ENCODE measurements at regions not wholly inside any gene's neighbourhood (a gene's known extent, or its start where the extent isn't known, plus 50 kb on each side); places are given as distances from the start of the nearest gene placed in this dataset.

DNA sequence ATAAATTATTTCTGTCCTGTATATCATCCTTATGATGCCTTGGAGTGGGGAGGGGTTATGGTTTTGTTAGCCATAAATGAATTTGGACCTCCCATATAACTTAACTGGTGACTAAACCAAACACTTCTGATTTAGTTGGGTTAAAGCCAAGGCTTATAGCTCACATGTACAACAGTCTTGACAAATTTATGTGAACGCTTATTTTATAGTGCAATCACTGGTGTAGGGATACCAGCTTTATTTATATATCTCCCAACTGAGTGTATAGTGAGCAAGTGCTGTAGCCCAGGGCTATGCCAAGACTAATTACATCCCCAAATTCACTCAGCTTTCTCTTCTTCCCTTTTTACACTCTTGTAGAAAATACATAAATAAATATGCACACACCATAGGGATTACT is 956.2 kb downstream of the SORCS3 start:
- Histone ChIP-seq H3K9me3 (ENCODE audit: low read depth) (no peaks in the 10 kb centered on the region), H3K36me3 (replicated peaks; ENCODE audit: insufficient read depth, low read depth) (no peaks in the 10 kb centered on the region), H3K4me1 (ENCODE audit: insufficient read depth) (no peaks in the 10 kb centered on the region), H2AFZ (no peak overlapping the region), H3K27me3 (no peaks in the 10 kb centered on the region), H3K9me2 (replicated peaks; ENCODE audit: insufficient read depth) (no peaks in the 10 kb centered on the region), H3K79me2 (no peaks in the 10 kb centered on the region), H3K4me2 (no peak overlapping the region), H3K27ac (no peak overlapping the region), H3K4me3 (no peak overlapping the region), H4K20me1 (ENCODE audit: insufficient read depth, poor library complexity, severe bottlenecking) (no peaks in the 10 kb centered on the region)
- TF ChIP-seq, protein P1, sequence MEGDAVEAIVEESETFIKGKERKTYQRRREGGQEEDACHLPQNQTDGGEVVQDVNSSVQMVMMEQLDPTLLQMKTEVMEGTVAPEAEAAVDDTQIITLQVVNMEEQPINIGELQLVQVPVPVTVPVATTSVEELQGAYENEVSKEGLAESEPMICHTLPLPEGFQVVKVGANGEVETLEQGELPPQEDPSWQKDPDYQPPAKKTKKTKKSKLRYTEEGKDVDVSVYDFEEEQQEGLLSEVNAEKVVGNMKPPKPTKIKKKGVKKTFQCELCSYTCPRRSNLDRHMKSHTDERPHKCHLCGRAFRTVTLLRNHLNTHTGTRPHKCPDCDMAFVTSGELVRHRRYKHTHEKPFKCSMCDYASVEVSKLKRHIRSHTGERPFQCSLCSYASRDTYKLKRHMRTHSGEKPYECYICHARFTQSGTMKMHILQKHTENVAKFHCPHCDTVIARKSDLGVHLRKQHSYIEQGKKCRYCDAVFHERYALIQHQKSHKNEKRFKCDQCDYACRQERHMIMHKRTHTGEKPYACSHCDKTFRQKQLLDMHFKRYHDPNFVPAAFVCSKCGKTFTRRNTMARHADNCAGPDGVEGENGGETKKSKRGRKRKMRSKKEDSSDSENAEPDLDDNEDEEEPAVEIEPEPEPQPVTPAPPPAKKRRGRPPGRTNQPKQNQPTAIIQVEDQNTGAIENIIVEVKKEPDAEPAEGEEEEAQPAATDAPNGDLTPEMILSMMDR (IDR thresholded peaks at IDR 0.05; ENCODE audit: poor library complexity): no peak
- TF ChIP-seq EZH2phosphoT487 (IDR thresholded peaks at IDR 0.05; ENCODE audit: low read depth, severe bottlenecking, unreplicated experiment) (no peak), EZH2 (IDR thresholded peaks at IDR 0.05; ENCODE audit: borderline replicate concordance) (no peak)
- 59% methylated on average over 1 of the region's 1 CpG for WGBS (ENCODE audit: low lambda C conversion rate, missing lambda C conversion rate)
- DNase-seq (ENCODE audit: low spot score): no peak

DNA sequence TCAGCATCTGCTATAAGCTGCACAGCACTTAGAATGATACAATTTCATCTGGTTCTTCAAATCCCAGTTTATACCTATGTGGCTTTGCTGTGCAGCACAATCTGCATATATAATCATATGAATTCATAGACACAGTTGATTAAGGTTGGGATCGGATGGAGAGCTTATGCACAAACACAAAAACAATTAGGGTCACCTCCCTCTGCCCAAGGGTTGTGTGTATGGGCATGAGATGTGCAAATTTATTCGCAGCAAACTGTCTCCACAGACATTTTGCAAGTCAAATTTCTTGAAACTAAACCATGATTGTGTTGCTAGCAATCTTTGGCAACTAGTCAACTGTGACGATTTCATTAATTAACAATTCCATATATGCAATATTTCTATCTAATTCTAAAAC is 955.7 kb downstream of the SORCS3 start:
- Histone ChIP-seq H3K4me3 (no peak overlapping the region), H3K4me1 (ENCODE audit: insufficient read depth) (no peaks in the 10 kb centered on the region), H3K9me3 (ENCODE audit: low read depth) (no peaks in the 10 kb centered on the region), H3K4me2 (no peak overlapping the region), H3K27me3 (no peaks in the 10 kb centered on the region), H3K27ac (no peak overlapping the region), H3K36me3 (replicated peaks; ENCODE audit: insufficient read depth, low read depth) (no peaks in the 10 kb centered on the region), H2AFZ (no peak overlapping the region), H3K9me2 (replicated peaks; ENCODE audit: insufficient read depth) (no peaks in the 10 kb centered on the region), H3K79me2 (no peaks in the 10 kb centered on the region), H4K20me1 (ENCODE audit: insufficient read depth, poor library complexity, severe bottlenecking) (no peaks in the 10 kb centered on the region)
- WGBS (ENCODE audit: low lambda C conversion rate, missing lambda C conversion rate): 70% methylated on average over 3 of the region's 3 CpGs
- DNase-seq (ENCODE audit: low spot score): no peak
- no peak for TF ChIP-seq EZH2phosphoT487 (IDR thresholded peaks at IDR 0.05; ENCODE audit: low read depth, severe bottlenecking, unreplicated experiment)
- TF ChIP-seq EZH2 (IDR thresholded peaks at IDR 0.05; ENCODE audit: borderline replicate concordance): no peak
- TF ChIP-seq, protein P1 (IDR thresholded peaks at IDR 0.05; ENCODE audit: poor library complexity): no peak

DNA sequence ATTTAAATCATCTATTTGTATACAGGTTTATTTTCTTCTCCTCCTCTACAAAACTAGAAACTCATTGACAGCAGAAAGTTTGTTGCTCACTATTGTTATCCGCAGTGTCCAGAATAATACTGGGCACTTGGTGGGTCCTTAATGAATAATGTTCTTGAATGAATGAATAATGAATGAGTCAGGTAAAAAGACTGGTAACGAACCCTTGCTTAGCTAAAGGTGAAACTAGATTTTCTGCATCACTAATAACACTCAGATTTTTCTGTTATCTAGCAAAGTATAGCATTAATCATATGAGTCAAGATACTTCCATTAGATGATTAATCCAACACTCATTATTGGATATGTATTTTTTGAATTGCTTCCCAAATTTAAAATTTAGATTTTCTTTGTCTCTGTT is 953.2 kb downstream of the SORCS3 start:
- TF ChIP-seq EZH2 (IDR thresholded peaks at IDR 0.05; ENCODE audit: borderline replicate concordance): no peak
- no peak for TF ChIP-seq EZH2phosphoT487 (IDR thresholded peaks at IDR 0.05; ENCODE audit: low read depth, severe bottlenecking, unreplicated experiment)
- TF ChIP-seq, protein P1 (IDR thresholded peaks at IDR 0.05; ENCODE audit: poor library complexity): no peak
- Histone ChIP-seq H3K9me3 (ENCODE audit: low read depth) (no peaks in the 10 kb centered on the region), H3K9me2 (replicated peaks; ENCODE audit: insufficient read depth) (no peaks in the 10 kb centered on the region), H3K4me3 (no peak overlapping the region), H2AFZ (no peak overlapping the region), H4K20me1 (ENCODE audit: insufficient read depth, poor library complexity, severe bottlenecking) (no peaks in the 10 kb centered on the region), H3K27me3 (no peaks in the 10 kb centered on the region), H3K36me3 (replicated peaks; ENCODE audit: insufficient read depth, low read depth) (no peaks in the 10 kb centered on the region), H3K4me1 (ENCODE audit: insufficient read depth) (no peaks in the 10 kb centered on the region), H3K4me2 (no peak overlapping the region), H3K27ac (no peak overlapping the region), H3K79me2 (no peaks in the 10 kb centered on the region)
- no peak for DNase-seq (ENCODE audit: low spot score)
- WGBS (ENCODE audit: low lambda C conversion rate, missing lambda C conversion rate): 93% methylated on average over 2 of the region's 2 CpGs

DNA sequence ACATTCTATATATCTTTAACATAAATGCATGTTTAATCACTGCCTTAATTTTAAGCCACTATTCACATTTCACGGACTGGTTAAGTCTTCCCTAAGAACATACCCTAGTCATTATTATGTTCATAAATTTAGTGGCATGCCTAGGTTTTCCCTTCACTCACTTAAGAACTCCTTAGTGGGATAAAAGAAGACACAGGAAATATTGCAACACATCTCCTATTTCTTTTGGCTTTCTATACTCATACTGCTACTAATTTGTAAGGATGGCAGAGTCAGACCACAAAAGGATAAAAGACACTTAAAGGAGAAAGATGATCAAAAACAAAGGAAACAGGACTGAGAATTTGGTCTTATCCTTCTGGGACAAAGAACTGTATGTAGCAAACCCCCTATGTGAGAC is 951.4 kb downstream of the SORCS3 start:
- no peak for DNase-seq (ENCODE audit: low spot score)
- Histone ChIP-seq H3K27ac (no peak overlapping the region), H3K9me2 (replicated peaks; ENCODE audit: insufficient read depth) (no peaks in the 10 kb centered on the region), H3K4me1 (ENCODE audit: insufficient read depth) (no peaks in the 10 kb centered on the region), H3K79me2 (no peaks in the 10 kb centered on the region), H4K20me1 (ENCODE audit: insufficient read depth, poor library complexity, severe bottlenecking) (no peaks in the 10 kb centered on the region), H2AFZ (no peak overlapping the region), H3K4me2 (no peak overlapping the region), H3K27me3 (no peaks in the 10 kb centered on the region), H3K9me3 (ENCODE audit: low read depth) (no peaks in the 10 kb centered on the region), H3K4me3 (no peak overlapping the region), H3K36me3 (replicated peaks; ENCODE audit: insufficient read depth, low read depth) (no peaks in the 10 kb centered on the region)
- TF ChIP-seq EZH2phosphoT487 (IDR thresholded peaks at IDR 0.05; ENCODE audit: low read depth, severe bottlenecking, unreplicated experiment): no peak
- 83% methylated on average over 1 of the region's 1 CpG for WGBS (ENCODE audit: low lambda C conversion rate, missing lambda C conversion rate)
